Trophoblast cell (in vitro differentiated cells and primary cell): ENCODE measurements at regions not wholly inside any gene's neighbourhood (a gene's known extent, or its start where the extent isn't known, plus 50 kb on each side); places are given as distances from the start of the nearest gene placed in this dataset.
A peak's percentile ranks its signal among the peaks of the same experiment; 100 is the strongest.
"Not testable (repeated sequence)": the region's sequence is repeated elsewhere in the genome, so short reads cannot be mapped to it uniquely, and the experiment has no call there.

Experiments
- DNase-seq, 2 donors: peaks; one replicate each; pipeline ENCODE4 v3.0.0-alpha.2; 2016
- H2AFZ ChIP-seq: 2 replicates; pipeline ENCODE4 v1.6.1; 2013; ENCODE audit warnings: low read length, moderate library complexity, mild to moderate bottlenecking; ENCODE audit not compliant: insufficient read depth, poor library complexity
- H2AK5ac ChIP-seq: 2 replicates; pipeline ENCODE4 v1.6.1; 2013; ENCODE audit warnings: mild to moderate bottlenecking, low read length
- H2BK120ac ChIP-seq: 2 replicates; pipeline ENCODE4 v1.6.1; 2013; ENCODE audit warnings: low read length, mild to moderate bottlenecking, moderate library complexity; ENCODE audit not compliant: insufficient read depth, poor library complexity
- H2BK12ac ChIP-seq: 2 replicates; pipeline ENCODE4 v1.6.1; 2013; ENCODE audit warnings: mild to moderate bottlenecking, low read length, moderate library complexity
- H2BK5ac ChIP-seq: 2 replicates; pipeline ENCODE4 v1.6.1; 2013; ENCODE audit warnings: low read length, low read depth, moderate library complexity, mild to moderate bottlenecking; ENCODE audit not compliant: poor library complexity
- H3K14ac ChIP-seq: 2 replicates; pipeline ENCODE4 v1.6.1; 2013; ENCODE audit warnings: mild to moderate bottlenecking, low read length
- H3K18ac ChIP-seq: 2 replicates; pipeline ENCODE4 v1.6.1; 2013; ENCODE audit warnings: mild to moderate bottlenecking, low read length
- H3K23ac ChIP-seq: 2 replicates; pipeline ENCODE4 v1.6.1; 2013; ENCODE audit warnings: low read length
- H3K27ac ChIP-seq: 2 replicates; pipeline ENCODE4 v1.5.1; 2013; ENCODE audit warnings: low read depth, mild to moderate bottlenecking, inconsistent platforms, low read length, moderate library complexity
- H3K27me3 ChIP-seq: 2 replicates; pipeline ENCODE4 v1.6.1; 2013; ENCODE audit warnings: inconsistent platforms, mild to moderate bottlenecking, low read length, moderate library complexity; ENCODE audit not compliant: insufficient read depth
- H3K36me3 ChIP-seq, 2 experiments: 1 replicate in 1 of 2; 2 replicates in 1 of 2; pipeline ENCODE4 v1.6.1; 2013; ENCODE audit warnings: low read length in 2 of 2, mild to moderate bottlenecking in 2 of 2, moderate library complexity in 1 of 2; ENCODE audit not compliant: insufficient read depth in 2 of 2, control insufficient read depth in 1 of 2
- H3K4ac ChIP-seq: 2 replicates; pipeline ENCODE4 v1.6.1; 2013; ENCODE audit warnings: low read depth, mild to moderate bottlenecking, low read length, moderate library complexity
- H3K4me1 ChIP-seq, 2 experiments: 1 replicate in 1 of 2; 2 replicates in 1 of 2; pipeline ENCODE4 v1.6.1; 2013; ENCODE audit warnings: low read length in 2 of 2, mild to moderate bottlenecking in 2 of 2, moderate library complexity in 1 of 2; ENCODE audit not compliant: insufficient read depth in 2 of 2, control insufficient read depth in 1 of 2
- H3K4me2 ChIP-seq: 2 replicates; pipeline ENCODE4 v1.6.1; 2013; ENCODE audit warnings: inconsistent platforms, mild to moderate bottlenecking, low read length, moderate library complexity
- H3K4me3 ChIP-seq: 2 replicates; pipeline ENCODE4 v1.5.1; 2013; ENCODE audit warnings: mild to moderate bottlenecking, low read depth, low read length, inconsistent platforms
- H3K79me1 ChIP-seq: one replicate; pipeline ENCODE4 v1.6.1; 2013; ENCODE audit warnings: low read length
- H3K79me2 ChIP-seq: 2 replicates; pipeline ENCODE4 v1.6.1; 2013; ENCODE audit warnings: low read length, mild to moderate bottlenecking; ENCODE audit not compliant: control insufficient read depth, insufficient read depth, poor library complexity
- H3K9ac ChIP-seq: 2 replicates; pipeline ENCODE4 v1.6.1; 2013; ENCODE audit warnings: mild to moderate bottlenecking, low read length
- H3K9me3 ChIP-seq: 2 replicates; pipeline ENCODE4 v1.6.1; 2013; ENCODE audit warnings: low read depth, mild to moderate bottlenecking, control low read depth, inconsistent platforms, low read length; ENCODE audit not compliant: insufficient read depth
- H4K12ac ChIP-seq: 2 replicates; pipeline ENCODE4 v1.6.1; 2013; ENCODE audit warnings: low read depth, mild to moderate bottlenecking, low read length, moderate library complexity
- H4K8ac ChIP-seq: 2 replicates; pipeline ENCODE4 v1.6.1; 2013; ENCODE audit warnings: low read depth, mild to moderate bottlenecking, low read length, moderate library complexity
- H4K91ac ChIP-seq: one replicate; pipeline ENCODE4 v1.6.1; 2013; ENCODE audit warnings: low read depth, mild to moderate bottlenecking, low read length, moderate library complexity
- WGBS: extraction: QIAGEN DNeasy Blood & Tissue Kit; methylation state at CpG from one replicate; pipeline ENCODE4 v1.1.7; 2013; ENCODE audit warnings: missing lambda C conversion rate; ENCODE audit not compliant: insufficient read length, insufficient coverage; ENCODE audit errors: extremely low coverage; 5-methylcytosine and 5-hydroxymethylcytosine counted together

GRCh38 chr1:5125208-5125607 lies 470.8 kb downstream of the AJAP1 start:
- no peaks in the 10 kb centered on the region for H3K4me1 ChIP-seq
- H4K91ac ChIP-seq, result no peak overlapping the region
- no peak overlapping the region for H3K18ac ChIP-seq
- H2AFZ ChIP-seq, result no peak overlapping the region
- no peak overlapping the region for H2BK5ac ChIP-seq
- no peak overlapping the region for H4K12ac ChIP-seq
- H2BK120ac ChIP-seq, result no peak overlapping the region
- H3K23ac ChIP-seq, result no peak overlapping the region
- no peaks in the 10 kb centered on the region for H3K36me3 ChIP-seq
- DNase-seq, result no peak
- no peak overlapping the region for H3K27ac ChIP-seq
- no peaks in the 10 kb centered on the region for H3K79me1 ChIP-seq
- no peak overlapping the region for H4K8ac ChIP-seq
- no peaks in the 10 kb centered on the region for H3K27me3 ChIP-seq
- no peaks in the 10 kb centered on the region for H3K79me2 ChIP-seq
- no peaks in the 10 kb centered on the region for H3K9me3 ChIP-seq
- H3K4me2 ChIP-seq, result no peak overlapping the region
- H2BK12ac ChIP-seq, result no peak overlapping the region
- no peak overlapping the region for H3K9ac ChIP-seq
- no peak overlapping the region for H3K14ac ChIP-seq
- no peak overlapping the region for H2AK5ac ChIP-seq
- no peak overlapping the region for H3K4me3 ChIP-seq
- WGBS, result no CpG with 5 or more reads among the region's 7 CpGs
- H3K4ac ChIP-seq, result no peak overlapping the region

GRCh38 chr1:5120559-5120958 lies 466.1 kb downstream of the AJAP1 start:
- Histone ChIP-seq H4K8ac (no peak overlapping the region), H2BK5ac (no peak overlapping the region), H3K23ac (no peak overlapping the region), H2AFZ (no peak overlapping the region), H3K27ac (no peak overlapping the region), H3K9ac (no peak overlapping the region), H3K79me1 (no peaks in the 10 kb centered on the region), H3K36me3 (no peaks in the 10 kb centered on the region), H3K79me2 (no peaks in the 10 kb centered on the region), H3K4me3 (no peak overlapping the region), H4K12ac (no peak overlapping the region), H2BK12ac (no peak overlapping the region), H2BK120ac (no peak overlapping the region), H2AK5ac (no peak overlapping the region), H3K27me3 (no peaks in the 10 kb centered on the region), H3K14ac (no peak overlapping the region), H3K4ac (no peak overlapping the region), H3K4me2 (no peak overlapping the region), H3K18ac (no peak overlapping the region), H3K4me1 (no peaks in the 10 kb centered on the region), H3K9me3 (no peaks in the 10 kb centered on the region), H4K91ac (no peak overlapping the region)
- 87% methylated on average over 1 of the region's 1 CpG for WGBS
- no peak for DNase-seq

DNA sequence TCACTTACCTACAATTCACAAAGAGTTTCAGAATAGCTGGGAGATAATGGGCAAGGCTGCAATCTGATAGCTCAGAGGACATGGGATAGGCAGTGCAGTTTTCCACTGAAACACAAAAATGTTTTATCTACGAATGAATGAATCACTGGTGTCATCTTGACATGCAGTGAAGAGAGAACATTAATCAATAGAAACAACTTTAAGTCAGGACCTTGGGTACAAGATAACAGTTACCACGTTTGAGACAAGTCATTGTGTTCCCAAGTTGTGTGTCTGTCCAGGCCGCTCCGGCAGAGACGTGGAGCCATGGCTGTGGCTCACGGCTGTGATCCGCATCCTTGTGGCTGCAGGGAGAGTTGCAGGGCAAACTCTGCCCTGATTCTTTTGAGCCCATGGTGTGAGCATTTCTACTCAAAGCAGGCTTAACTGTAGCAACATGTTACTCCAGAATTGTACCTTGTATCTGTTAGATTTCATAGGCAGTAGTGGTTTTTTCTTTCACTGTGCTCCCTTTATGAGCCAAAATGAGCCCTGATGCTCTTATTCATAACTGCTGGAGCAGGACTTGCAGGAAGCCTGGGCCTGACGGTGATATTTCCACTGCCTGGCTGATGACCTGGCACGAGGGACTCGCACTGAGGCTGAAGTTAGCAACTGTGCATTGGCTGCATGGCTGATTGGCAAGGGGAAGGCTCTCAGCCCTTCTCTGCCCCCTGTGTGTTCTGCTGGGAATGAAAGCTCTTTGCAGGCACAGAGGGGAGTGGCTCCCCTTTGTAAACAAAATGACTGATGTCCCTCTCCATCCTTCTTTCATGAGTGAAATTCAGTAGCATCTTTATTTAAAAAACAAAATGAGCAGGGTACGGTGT lies 465.2 kb downstream of the AJAP1 start:
- no CpG with 5 or more reads among the region's 11 CpGs for WGBS
- peak in 1 of 2 donors; percentile 15 for DNase-seq
- Histone ChIP-seq H3K4me2 (no peak overlapping the region), H2AFZ (no peak overlapping the region), H3K36me3 (no peaks in the 10 kb centered on the region), H3K4ac (no peak overlapping the region), H2BK5ac (no peak overlapping the region), H3K27ac (no peak overlapping the region), H3K18ac (no peak overlapping the region), H3K23ac (no peak overlapping the region), H2BK12ac (no peak overlapping the region), H3K27me3 (no peaks in the 10 kb centered on the region), H4K91ac (no peak overlapping the region), H3K79me2 (no peaks in the 10 kb centered on the region), H3K4me3 (no peak overlapping the region), H4K12ac (no peak overlapping the region), H3K9me3 (no peaks in the 10 kb centered on the region), H4K8ac (no peak overlapping the region), H3K9ac (no peak overlapping the region), H3K14ac (no peak overlapping the region), H3K4me1 (no peaks in the 10 kb centered on the region), H3K79me1 (no peaks in the 10 kb centered on the region), H2AK5ac (no peak overlapping the region), H2BK120ac (no peak overlapping the region)

- H3K4me1 ChIP-seq, DNase-seq, H3K14ac ChIP-seq, H3K9me3 ChIP-seq, H2BK120ac ChIP-seq, H3K18ac ChIP-seq, H3K4me2 ChIP-seq, H2BK12ac ChIP-seq, H4K12ac ChIP-seq, H3K79me2 ChIP-seq, H3K36me3 ChIP-seq, H3K4me3 ChIP-seq, H3K9ac ChIP-seq, H3K79me1 ChIP-seq, H3K27me3 ChIP-seq, H2BK5ac ChIP-seq, H4K8ac ChIP-seq, H3K4ac ChIP-seq, H3K27ac ChIP-seq, H2AK5ac ChIP-seq, H2AFZ ChIP-seq, H3K23ac ChIP-seq, H4K91ac ChIP-seq: not testable (repeated sequence)
- no CpG with 5 or more reads among the region's 10 CpGs for WGBS
These were observed 464.4 kb downstream of the AJAP1 start for GRCh38 chr1:5118771-5119170.
